Activated CD4-positive, CD25-positive, alpha-beta regulatory T cell treated with anti-CD3 and anti-CD28 coated beads, Interleukin-2, amount 50 U/mL, for 72 hours (primary cell): ENCODE measurements at regions not wholly inside any gene's neighbourhood (a gene's known extent, or its start where the extent isn't known, plus 50 kb on each side); places are given as distances from the start of the nearest gene placed in this dataset.

Source experiments
- DNase-seq: peaks from one replicate; pipeline ENCODE4 v3.0.0; 2021

- no peak for DNase-seq
These were observed 379.4 kb downstream of the FBXW7 start for GRCh38 chr4:152156442-152156841.

- no peak for DNase-seq
These were observed 380.8 kb downstream of the FBXW7 start for GRCh38 chr4:152155070-152155469.

- DNase-seq = no peak
These were observed 381.5 kb downstream of the FBXW7 start for GRCh38 chr4:152154433-152154832.

GRCh38 chr4:152153476-152154270 is 382.2 kb downstream of the FBXW7 start:
- no peak for DNase-seq

GRCh38 chr4:152150214-152150613 is 385.7 kb downstream of the FBXW7 start:
- DNase-seq = no peak

- no peak for DNase-seq
These were observed 386.1 kb downstream of the FBXW7 start for GRCh38 chr4:152149745-152150144.

- DNase-seq = no peak
These were observed 387.2 kb upstream of the GATB start for GRCh38 chr4:152148057-152148456.

GRCh38 chr4:152146244-152146643 is 385.4 kb upstream of the GATB start:
- no peak for DNase-seq

GRCh38 chr4:152143806-152144205 is 383.0 kb upstream of the GATB start:
- no peak for DNase-seq

GRCh38 chr4:152138451-152138850 is 377.6 kb upstream of the GATB start:
- no peak for DNase-seq

- no peak for DNase-seq
These were observed 372.0 kb upstream of the GATB start for GRCh38 chr4:152132776-152133175.

GRCh38 chr4:152128356-152128755 is 367.5 kb upstream of the GATB start:
- DNase-seq = no peak

- no peak for DNase-seq
These were observed 365.4 kb upstream of the GATB start for GRCh38 chr4:152126238-152126637.

GRCh38 chr4:152118819-152119553 is 358.2 kb upstream of the GATB start:
- no peak for DNase-seq

GRCh38 chr4:152117933-152118507 is 357.2 kb upstream of the GATB start:
- DNase-seq = no peak

- no peak for DNase-seq
These were observed 356.7 kb upstream of the GATB start for GRCh38 chr4:152117520-152117919.

- no peak for DNase-seq
These were observed 356.2 kb upstream of the GATB start for GRCh38 chr4:152117054-152117453.

- DNase-seq = no peak
These were observed 355.0 kb upstream of the GATB start for GRCh38 chr4:152115794-152116193.

GRCh38 chr4:152115118-152115517 is 354.3 kb upstream of the GATB start:
- DNase-seq = no peak

GRCh38 chr4:152114562-152114961 is 353.8 kb upstream of the GATB start:
- DNase-seq = no peak

GRCh38 chr4:152112887-152113286 is 352.1 kb upstream of the GATB start:
- no peak for DNase-seq

GRCh38 chr4:152112190-152112589 is 351.4 kb upstream of the GATB start:
- DNase-seq = no peak

- no peak for DNase-seq
These were observed 350.0 kb upstream of the GATB start for GRCh38 chr4:152110780-152111179.
